Neural crest cell (in vitro differentiated cells): ENCODE measurements at regions not wholly inside any gene's neighbourhood (a gene's known extent, or its start where the extent isn't known, plus 50 kb on each side); places are given as distances from the start of the nearest gene placed in this dataset.

Experiments used
- DNase-seq: peaks from one replicate; pipeline ENCODE4 v3.0.0; 2021; ENCODE audit warnings: low read depth, mixed read lengths, low spot score
- H3K27ac Mint-ChIP-seq: one replicate; pipeline ENCODE4 v1.8.0; 2021; ENCODE audit warnings: mild to moderate bottlenecking, mixed read lengths; ENCODE audit not compliant: unreplicated experiment
- H3K27me3 Mint-ChIP-seq: 2 replicates; pipeline ENCODE4 v1.8.0; 2021; ENCODE audit warnings: low read depth, mild to moderate bottlenecking, mixed read lengths
- H3K36me3 Mint-ChIP-seq: 2 replicates; pipeline ENCODE4 v1.8.0; 2021; ENCODE audit warnings: low read depth, mild to moderate bottlenecking, mixed read lengths
- H3K4me1 Mint-ChIP-seq: 2 replicates; pipeline ENCODE4 v1.8.0; 2021; ENCODE audit warnings: mixed read lengths
- H3K4me3 Mint-ChIP-seq: one replicate; pipeline ENCODE4 v1.8.0; 2021; ENCODE audit warnings: mild to moderate bottlenecking, mixed read lengths
- H3K9me3 Mint-ChIP-seq: 2 replicates; pipeline ENCODE4 v1.8.0; 2021; ENCODE audit warnings: mixed read lengths
- CTCF ChIP-seq: fragments of 200-600 bp; sonication (generic); conservative IDR thresholded peaks from 2 replicates; pipeline ENCODE4 v1.5.0; 2021; ENCODE audit warnings: antibody characterized with exemption, mild to moderate bottlenecking

- H3K4me3 Mint-ChIP-seq: no peak overlapping the region
- no peak for DNase-seq
These were observed 148.3 kb downstream of the NOC3L start for GRCh38 chr10:94214481-94214893.

GRCh38 chr10:94216201-94216600 is 146.5 kb downstream of the NOC3L start:
- DNase-seq: no peak
- no peak overlapping the region for H3K27ac Mint-ChIP-seq
- H3K4me1 Mint-ChIP-seq: peaks cover under 1% of the 10 kb centered on the region
- H3K36me3 Mint-ChIP-seq: no peaks in the 10 kb centered on the region
- H3K27me3 Mint-ChIP-seq: no peaks in the 10 kb centered on the region
- TF ChIP-seq CTCF: no peak
- no peak overlapping the region for H3K4me3 Mint-ChIP-seq
- H3K9me3 Mint-ChIP-seq: no peaks in the 10 kb centered on the region

More at GRCh38 chr10:94214481-94214893, 148.3 kb downstream of the NOC3L start:
- Mint-ChIP-seq H3K9me3 (no peaks in the 10 kb centered on the region), H3K4me1 (peaks cover 12% of the 10 kb centered on the region), H3K36me3 (no peaks in the 10 kb centered on the region), H3K27me3 (no peaks in the 10 kb centered on the region), H3K27ac (no peak overlapping the region)
- no peak for TF ChIP-seq CTCF

- Mint-ChIP-seq H3K36me3 (no peaks in the 10 kb centered on the region), H3K4me1 (no peaks in the 10 kb centered on the region), H3K27me3 (no peaks in the 10 kb centered on the region), H3K9me3 (no peaks in the 10 kb centered on the region), H3K4me3 (no peak overlapping the region), H3K27ac (no peak overlapping the region)
- no peak for DNase-seq
- no peak for TF ChIP-seq CTCF
These were observed 145.3 kb downstream of the NOC3L start for GRCh38 chr10:94217411-94217810.

- H3K9me3 Mint-ChIP-seq: no peaks in the 10 kb centered on the region
- no peak overlapping the region for H3K4me3 Mint-ChIP-seq
- no peak for TF ChIP-seq CTCF
- no peaks in the 10 kb centered on the region for H3K4me1 Mint-ChIP-seq
- no peak for DNase-seq
- H3K36me3 Mint-ChIP-seq: no peaks in the 10 kb centered on the region
- H3K27ac Mint-ChIP-seq: no peak overlapping the region
- no peaks in the 10 kb centered on the region for H3K27me3 Mint-ChIP-seq
These were observed 144.1 kb downstream of the NOC3L start for GRCh38 chr10:94218493-94219183.

GRCh38 chr10:94219829-94220228 is 142.9 kb downstream of the NOC3L start:
- no peaks in the 10 kb centered on the region for H3K9me3 Mint-ChIP-seq
- H3K27me3 Mint-ChIP-seq: no peaks in the 10 kb centered on the region
- no peak for TF ChIP-seq CTCF
- no peaks in the 10 kb centered on the region for H3K36me3 Mint-ChIP-seq
- H3K27ac Mint-ChIP-seq: no peak overlapping the region
- H3K4me1 Mint-ChIP-seq: no peaks in the 10 kb centered on the region
- H3K4me3 Mint-ChIP-seq: no peak overlapping the region
- DNase-seq: no peak
